ENCODE measurements at regions not wholly inside any gene's neighbourhood (a gene's known extent, or its start where the extent isn't known, plus 50 kb on each side); places are given as distances from the start of the nearest gene placed in this dataset.

DNA sequence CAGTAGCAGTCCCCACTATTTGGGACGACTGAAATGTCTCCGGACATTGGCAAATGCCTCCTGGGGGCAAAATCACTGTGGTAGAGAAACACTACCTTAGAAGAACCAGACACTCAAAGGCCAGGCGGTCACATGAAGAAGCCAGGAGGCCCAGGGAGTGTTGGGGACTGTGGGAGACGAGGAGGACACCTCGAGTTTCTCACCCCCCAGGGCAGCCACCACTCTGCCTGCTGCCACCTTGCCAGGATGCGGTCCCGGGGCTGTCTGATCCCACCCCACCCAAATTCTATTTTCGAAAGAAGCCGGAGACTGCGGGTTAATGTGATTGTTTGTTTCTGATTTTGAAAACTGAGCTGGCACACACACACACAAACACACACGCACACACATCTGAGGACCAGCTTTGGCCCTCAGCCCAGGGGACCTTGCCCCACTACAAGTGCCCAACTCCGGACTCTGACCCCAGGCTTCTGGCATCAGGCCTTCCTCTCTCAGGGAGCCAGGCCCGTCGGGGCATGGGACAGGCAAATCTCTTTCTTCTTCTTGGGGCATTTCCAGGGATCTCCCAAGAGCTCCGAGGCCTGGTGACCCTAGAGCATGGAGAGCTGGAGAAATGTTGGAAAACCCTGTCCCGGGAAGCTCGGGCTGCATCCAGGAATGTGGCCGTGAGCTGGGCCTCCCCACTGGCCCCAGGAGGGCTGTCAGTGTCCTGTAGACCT lies 187.5 kb upstream of the PMEPA1 start:
- H3K27ac ChIP-seq (ENCODE audit: low read depth, low read length) = no peak overlapping the region
- H3K27me3 ChIP-seq (ENCODE audit: insufficient read depth, low read length) = no peaks in the 10 kb centered on the region
- Mint-ChIP-seq H3K36me3 (no peaks in the 10 kb centered on the region), H3K4me1 (no peaks in the 10 kb centered on the region), H3K27me3 (peaks cover 1 to 23% of the 10 kb centered on the region in 2 donors), H3K4me3 (no peak overlapping the region), H3K9me3 (no peaks in the 10 kb centered on the region), H3K27ac (peak overlapping the region in 1 of 7 donors; percentile 80)
- POLR2A ChIA-PET (ENCODE audit: partially characterized antibody) = no interaction called here
- intact Hi-C loops (cut with micrococcal nuclease) = no loop called here
- H3K9me3 ChIP-seq (ENCODE audit: control insufficient read depth in 1 of 2, low read length in 2 of 2) = no peaks in the 10 kb centered on the region
- no peak for DNase-seq
- no peaks in the 10 kb centered on the region for H3K4me1 ChIP-seq (ENCODE audit: insufficient read depth, low read length)
- CTCF ChIA-PET (ENCODE audit: partially characterized antibody) = no interaction called here
- no peaks in the 10 kb centered on the region for H3K36me3 ChIP-seq (ENCODE audit: insufficient read depth, low read length)
- no peak overlapping the region for H3K4me3 ChIP-seq (ENCODE audit: low read length in 2 of 2)

DNA sequence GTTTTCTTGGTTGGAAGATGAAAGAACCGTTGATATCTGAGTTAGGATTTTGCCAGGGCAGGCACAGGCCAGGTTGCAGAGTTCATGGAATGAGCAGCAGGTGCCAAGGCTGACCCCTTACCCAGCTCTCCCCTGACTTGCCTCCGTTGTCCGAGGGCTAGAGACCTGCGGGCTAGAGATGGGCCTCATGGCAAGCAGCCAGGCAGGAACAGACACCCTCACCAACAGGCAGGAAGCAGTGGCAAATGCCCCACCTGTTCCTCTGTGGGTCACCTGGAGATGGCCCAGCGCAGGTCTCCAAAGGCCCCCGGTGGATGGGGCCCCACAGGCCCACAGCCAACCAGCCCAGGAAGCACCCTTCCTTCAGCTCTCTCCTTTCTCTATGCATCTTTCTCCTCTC lies 186.7 kb upstream of the PMEPA1 start:
- CTCF ChIA-PET (ENCODE audit: partially characterized antibody) = no interaction called here
- no peaks in the 10 kb centered on the region for H3K9me3 ChIP-seq (ENCODE audit: control insufficient read depth in 1 of 2, low read length in 2 of 2)
- intact Hi-C loops (cut with micrococcal nuclease) = no loop called here
- Mint-ChIP-seq H3K27me3 (peaks cover 1 to 23% of the 10 kb centered on the region in 2 donors), H3K36me3 (no peaks in the 10 kb centered on the region), H3K4me3 (no peak overlapping the region), H3K9me3 (no peaks in the 10 kb centered on the region), H3K27ac (peak overlapping the region in 1 of 7 donors; percentile 80), H3K4me1 (no peaks in the 10 kb centered on the region)
- no peaks in the 10 kb centered on the region for H3K27me3 ChIP-seq (ENCODE audit: insufficient read depth, low read length)
- no peaks in the 10 kb centered on the region for H3K36me3 ChIP-seq (ENCODE audit: insufficient read depth, low read length)
- DNase-seq = no peak
- POLR2A ChIA-PET (ENCODE audit: partially characterized antibody) = no interaction called here
- H3K4me1 ChIP-seq (ENCODE audit: insufficient read depth, low read length) = no peaks in the 10 kb centered on the region
- no peak overlapping the region for H3K4me3 ChIP-seq (ENCODE audit: low read length in 2 of 2)
- H3K27ac ChIP-seq (ENCODE audit: low read depth, low read length) = no peak overlapping the region

DNA sequence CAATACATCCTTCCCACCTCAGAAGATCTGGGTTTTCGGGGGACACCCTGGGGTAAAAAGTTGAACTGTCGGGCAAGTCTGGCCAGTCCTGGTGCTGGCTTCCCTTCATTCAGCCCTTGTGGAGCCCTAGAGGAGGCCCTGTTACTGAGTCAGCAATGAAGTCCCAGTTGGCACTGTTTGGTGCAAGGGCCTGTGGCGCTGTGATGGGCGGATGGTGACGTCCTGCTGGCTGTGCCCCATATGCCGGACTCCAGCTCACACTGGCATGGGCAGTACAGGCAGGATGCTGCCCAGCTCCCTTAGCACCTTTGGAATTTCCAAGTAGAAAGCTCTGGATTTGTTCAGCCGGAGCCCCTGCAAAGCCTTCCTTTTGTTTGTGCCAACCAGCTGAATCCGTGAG lies 186.2 kb upstream of the PMEPA1 start:
- Histone ChIP-seq H3K27me3 (ENCODE audit: insufficient read depth, low read length) (no peaks in the 10 kb centered on the region), H3K27ac (ENCODE audit: low read depth, low read length) (no peak overlapping the region), H3K4me3 (ENCODE audit: low read length in 2 of 2) (no peak overlapping the region), H3K36me3 (ENCODE audit: insufficient read depth, low read length) (no peaks in the 10 kb centered on the region), H3K9me3 (ENCODE audit: control insufficient read depth in 1 of 2, low read length in 2 of 2) (no peaks in the 10 kb centered on the region), H3K4me1 (ENCODE audit: insufficient read depth, low read length) (no peaks in the 10 kb centered on the region)
- H3K36me3 Mint-ChIP-seq = no peaks in the 10 kb centered on the region
- ChIA-PET CTCF (ENCODE audit: partially characterized antibody) (no interaction called here), POLR2A (ENCODE audit: partially characterized antibody) (no interaction called here)
- intact Hi-C loops (cut with micrococcal nuclease) = no loop called here
- no peak overlapping the region for H3K4me3 Mint-ChIP-seq
- no peaks in the 10 kb centered on the region for H3K4me1 Mint-ChIP-seq
- no peak overlapping the region for H3K27ac Mint-ChIP-seq
- H3K27me3 Mint-ChIP-seq = peaks cover 1 to 26% of the 10 kb centered on the region in 2 donors
- H3K9me3 Mint-ChIP-seq = no peaks in the 10 kb centered on the region
- DNase-seq = no peak

- H3K27me3 ChIP-seq (ENCODE audit: insufficient read depth, low read length) = no peaks in the 10 kb centered on the region
- no peaks in the 10 kb centered on the region for H3K36me3 Mint-ChIP-seq
- H3K27me3 Mint-ChIP-seq = peaks cover 1 to 25% of the 10 kb centered on the region in 2 donors
- no peak overlapping the region for H3K27ac ChIP-seq (ENCODE audit: low read depth, low read length)
- ChIA-PET POLR2A (ENCODE audit: partially characterized antibody) (no interaction called here), CTCF (ENCODE audit: partially characterized antibody) (no interaction called here)
- no peak overlapping the region for H3K27ac Mint-ChIP-seq
- no peak for DNase-seq
- H3K4me1 Mint-ChIP-seq = no peaks in the 10 kb centered on the region
- H3K4me1 ChIP-seq (ENCODE audit: insufficient read depth, low read length) = no peaks in the 10 kb centered on the region
- intact Hi-C loops (cut with micrococcal nuclease) = no loop called here
- no peaks in the 10 kb centered on the region for H3K9me3 ChIP-seq (ENCODE audit: control insufficient read depth in 1 of 2, low read length in 2 of 2)
- H3K4me3 Mint-ChIP-seq = no peak overlapping the region
- H3K4me3 ChIP-seq (ENCODE audit: low read length in 2 of 2) = no peak overlapping the region
- no peaks in the 10 kb centered on the region for H3K9me3 Mint-ChIP-seq
- no peaks in the 10 kb centered on the region for H3K36me3 ChIP-seq (ENCODE audit: insufficient read depth, low read length)
These were observed 185.5 kb upstream of the PMEPA1 start for GRCh38 chr20:57895161-57895855.

- CTCF ChIA-PET (ENCODE audit: partially characterized antibody) = no interaction called here
- POLR2A ChIA-PET (ENCODE audit: partially characterized antibody) = no interaction called here
These were observed 184.7 kb upstream of the PMEPA1 start for GRCh38 chr20:57894522-57894921.

DNA sequence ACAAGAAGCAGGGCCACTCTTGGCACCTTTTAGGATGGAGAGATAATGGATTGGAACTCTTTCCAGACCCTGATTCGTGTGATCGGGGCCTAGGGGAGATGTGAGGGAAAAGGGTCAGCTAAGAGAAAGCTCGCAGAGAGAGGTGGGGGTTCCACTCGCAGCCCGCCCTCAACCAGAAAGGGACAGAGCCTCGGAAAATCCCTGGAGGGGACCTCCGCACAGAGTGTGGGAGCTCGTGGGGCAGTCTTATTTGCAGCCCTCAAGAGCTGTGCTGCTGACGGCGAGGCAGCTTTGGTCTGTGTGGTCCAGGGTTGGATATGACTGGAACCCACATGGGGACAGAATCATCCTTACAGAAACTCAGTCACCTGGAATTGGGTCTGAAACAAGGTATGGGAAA lies 184.3 kb upstream of the PMEPA1 start:
- ChIA-PET CTCF (ENCODE audit: partially characterized antibody) (no interaction called here), POLR2A (ENCODE audit: partially characterized antibody) (no interaction called here)
- Histone ChIP-seq H3K9me3 (ENCODE audit: control insufficient read depth in 1 of 2, low read length in 2 of 2) (no peaks in the 10 kb centered on the region), H3K4me1 (ENCODE audit: insufficient read depth, low read length) (no peaks in the 10 kb centered on the region), H3K27ac (ENCODE audit: low read depth, low read length) (no peak overlapping the region), H3K27me3 (ENCODE audit: insufficient read depth, low read length) (no peaks in the 10 kb centered on the region), H3K36me3 (ENCODE audit: insufficient read depth, low read length) (no peaks in the 10 kb centered on the region), H3K4me3 (ENCODE audit: low read length in 2 of 2) (no peak overlapping the region)
- no peak for DNase-seq
- Mint-ChIP-seq H3K27ac (no peak overlapping the region), H3K27me3 (peaks cover 0 to 20% of the 10 kb centered on the region in 2 donors), H3K4me3 (no peak overlapping the region), H3K4me1 (no peaks in the 10 kb centered on the region), H3K9me3 (no peaks in the 10 kb centered on the region), H3K36me3 (no peaks in the 10 kb centered on the region)
- intact Hi-C loops (cut with micrococcal nuclease) = no loop called here

More at GRCh38 chr20:57894522-57894921, 184.7 kb upstream of the PMEPA1 start:
- Histone ChIP-seq H3K4me1 (ENCODE audit: insufficient read depth, low read length) (no peaks in the 10 kb centered on the region), H3K9me3 (ENCODE audit: control insufficient read depth in 1 of 2, low read length in 2 of 2) (no peaks in the 10 kb centered on the region), H3K36me3 (ENCODE audit: insufficient read depth, low read length) (no peaks in the 10 kb centered on the region), H3K4me3 (ENCODE audit: low read length in 2 of 2) (no peak overlapping the region), H3K27me3 (ENCODE audit: insufficient read depth, low read length) (no peaks in the 10 kb centered on the region), H3K27ac (ENCODE audit: low read depth, low read length) (no peak overlapping the region)
- H3K27ac Mint-ChIP-seq = no peak overlapping the region
- intact Hi-C loops (cut with micrococcal nuclease) = no loop called here
- no peak for DNase-seq
- no peaks in the 10 kb centered on the region for H3K9me3 Mint-ChIP-seq
- H3K27me3 Mint-ChIP-seq = peaks cover 0 to 24% of the 10 kb centered on the region in 2 donors
- no peaks in the 10 kb centered on the region for H3K36me3 Mint-ChIP-seq
- no peaks in the 10 kb centered on the region for H3K4me1 Mint-ChIP-seq
- H3K4me3 Mint-ChIP-seq = no peak overlapping the region

GRCh38 chr20:57893366-57893999 lies 183.7 kb upstream of the PMEPA1 start:
- CTCF ChIA-PET (ENCODE audit: partially characterized antibody) = no interaction called here
- POLR2A ChIA-PET (ENCODE audit: partially characterized antibody) = no interaction called here

More at GRCh38 chr20:57893366-57893999, 183.7 kb upstream of the PMEPA1 start:
- Mint-ChIP-seq H3K36me3 (no peaks in the 10 kb centered on the region), H3K27ac (no peak overlapping the region), H3K9me3 (no peaks in the 10 kb centered on the region), H3K27me3 (peaks cover under 1 to 17% of the 10 kb centered on the region in 2 donors), H3K4me3 (no peak overlapping the region), H3K4me1 (no peaks in the 10 kb centered on the region)
- Histone ChIP-seq H3K36me3 (ENCODE audit: insufficient read depth, low read length) (no peaks in the 10 kb centered on the region), H3K4me1 (ENCODE audit: insufficient read depth, low read length) (no peaks in the 10 kb centered on the region), H3K27me3 (ENCODE audit: insufficient read depth, low read length) (no peaks in the 10 kb centered on the region), H3K4me3 (ENCODE audit: low read length in 2 of 2) (no peak overlapping the region), H3K9me3 (ENCODE audit: control insufficient read depth in 1 of 2, low read length in 2 of 2) (no peaks in the 10 kb centered on the region), H3K27ac (ENCODE audit: low read depth, low read length) (no peak overlapping the region)
- no peak for DNase-seq
- intact Hi-C loops (cut with micrococcal nuclease) = no loop called here
